C4-2B (cell line): ENCODE measurements at regions not wholly inside any gene's neighbourhood (a gene's known extent, or its start where the extent isn't known, plus 50 kb on each side); places are given as distances from the start of the nearest gene placed in this dataset.

Source experiments
- H3K27ac ChIP-seq: fragments of 450-650 bp; 2 replicates; pipeline ENCODE4 v1.5.1; 2017
- ZFX ChIP-seq: fragments of 450-650 bp; IDR thresholded peaks from 2 replicates; pipeline ENCODE4 v1.6.1; 2017
- TF ChIP-seq, protein P1 (sequence below): fragments of 450-650 bp; conservative IDR thresholded peaks from 2 replicates; pipeline ENCODE4 v1.5.1; 2017; ENCODE audit warnings: mild to moderate bottlenecking

DNA sequence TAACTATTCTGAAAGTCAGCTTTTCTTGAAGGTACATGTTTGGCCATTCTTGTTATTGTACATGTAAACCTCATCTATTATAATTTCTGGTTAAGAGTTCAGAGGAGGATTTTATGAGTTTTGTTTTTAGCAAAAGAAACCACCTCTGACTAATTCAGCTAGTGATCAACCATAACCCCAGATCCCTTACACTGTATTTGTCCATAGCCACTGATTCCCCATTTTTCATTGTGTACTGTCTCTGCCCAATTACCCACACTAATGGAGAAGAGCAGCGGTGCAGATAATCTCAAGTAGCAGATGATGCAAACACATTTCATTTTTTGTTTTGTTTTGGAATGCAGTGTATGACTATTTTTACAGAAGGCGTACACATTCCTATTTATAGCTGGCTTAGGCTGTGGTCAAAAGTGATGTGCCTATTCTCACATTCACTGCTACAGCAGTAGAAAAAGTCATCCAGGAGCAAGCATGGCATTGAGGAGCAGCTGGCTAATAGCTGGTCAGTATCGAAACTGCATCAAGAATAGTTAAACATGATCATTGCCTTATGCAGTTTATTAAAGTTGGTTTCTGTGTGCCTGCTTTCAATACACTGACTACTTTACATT lies 988.3 kb downstream of the DTWD2 start:
- no peak overlapping the region for H3K27ac ChIP-seq
- no peak for TF ChIP-seq ZFX
- TF ChIP-seq, protein P1, sequence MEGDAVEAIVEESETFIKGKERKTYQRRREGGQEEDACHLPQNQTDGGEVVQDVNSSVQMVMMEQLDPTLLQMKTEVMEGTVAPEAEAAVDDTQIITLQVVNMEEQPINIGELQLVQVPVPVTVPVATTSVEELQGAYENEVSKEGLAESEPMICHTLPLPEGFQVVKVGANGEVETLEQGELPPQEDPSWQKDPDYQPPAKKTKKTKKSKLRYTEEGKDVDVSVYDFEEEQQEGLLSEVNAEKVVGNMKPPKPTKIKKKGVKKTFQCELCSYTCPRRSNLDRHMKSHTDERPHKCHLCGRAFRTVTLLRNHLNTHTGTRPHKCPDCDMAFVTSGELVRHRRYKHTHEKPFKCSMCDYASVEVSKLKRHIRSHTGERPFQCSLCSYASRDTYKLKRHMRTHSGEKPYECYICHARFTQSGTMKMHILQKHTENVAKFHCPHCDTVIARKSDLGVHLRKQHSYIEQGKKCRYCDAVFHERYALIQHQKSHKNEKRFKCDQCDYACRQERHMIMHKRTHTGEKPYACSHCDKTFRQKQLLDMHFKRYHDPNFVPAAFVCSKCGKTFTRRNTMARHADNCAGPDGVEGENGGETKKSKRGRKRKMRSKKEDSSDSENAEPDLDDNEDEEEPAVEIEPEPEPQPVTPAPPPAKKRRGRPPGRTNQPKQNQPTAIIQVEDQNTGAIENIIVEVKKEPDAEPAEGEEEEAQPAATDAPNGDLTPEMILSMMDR = no peak

DNA sequence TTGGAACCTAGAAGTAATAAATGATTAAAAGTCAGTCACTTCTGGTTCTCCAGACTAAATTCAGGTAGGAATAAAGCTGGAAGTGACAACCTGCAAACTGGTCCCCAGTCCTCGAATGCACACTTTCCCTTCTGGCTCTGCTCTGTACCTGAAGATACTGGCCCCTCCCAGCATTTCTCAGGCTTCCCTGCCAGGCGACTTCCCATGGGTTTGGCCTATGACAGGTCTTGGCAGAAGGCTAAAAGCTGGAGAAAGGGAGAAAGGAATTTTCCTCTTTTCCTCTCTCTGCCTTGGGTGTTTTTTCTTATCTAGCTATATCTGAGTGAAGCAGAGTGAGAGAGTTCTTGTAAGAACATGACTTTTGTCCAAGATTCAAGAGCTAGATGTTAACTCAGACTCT lies 1005.7 kb downstream of the DTWD2 start:
- no peak for TF ChIP-seq ZFX
- TF ChIP-seq, protein P1 = no peak

DNA sequence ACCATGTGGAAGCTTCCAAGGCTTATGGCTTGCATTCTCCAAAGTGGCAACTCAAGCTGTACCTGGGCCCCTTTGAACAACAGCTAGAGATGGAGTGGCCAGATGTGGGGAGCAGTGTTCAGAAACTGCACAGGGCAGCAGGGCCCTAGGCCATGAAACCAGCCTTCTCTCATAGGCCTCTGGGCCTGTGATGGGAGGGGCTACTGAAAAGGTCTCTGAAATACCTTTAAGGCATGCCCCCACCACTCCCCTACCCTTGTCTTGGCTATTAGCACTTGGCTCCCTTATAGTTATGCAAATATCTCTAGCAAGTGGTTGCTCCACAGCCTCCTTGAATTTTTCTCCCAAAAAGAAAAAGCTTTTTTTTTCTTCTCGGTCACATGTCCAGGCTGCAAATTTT lies 1014.6 kb downstream of the DTWD2 start:
- no peak for TF ChIP-seq ZFX
- TF ChIP-seq, protein P1 = no peak

More for the DNA sequence above, 1005.7 kb downstream of the DTWD2 start:
- H3K27ac ChIP-seq = no peak overlapping the region

DNA sequence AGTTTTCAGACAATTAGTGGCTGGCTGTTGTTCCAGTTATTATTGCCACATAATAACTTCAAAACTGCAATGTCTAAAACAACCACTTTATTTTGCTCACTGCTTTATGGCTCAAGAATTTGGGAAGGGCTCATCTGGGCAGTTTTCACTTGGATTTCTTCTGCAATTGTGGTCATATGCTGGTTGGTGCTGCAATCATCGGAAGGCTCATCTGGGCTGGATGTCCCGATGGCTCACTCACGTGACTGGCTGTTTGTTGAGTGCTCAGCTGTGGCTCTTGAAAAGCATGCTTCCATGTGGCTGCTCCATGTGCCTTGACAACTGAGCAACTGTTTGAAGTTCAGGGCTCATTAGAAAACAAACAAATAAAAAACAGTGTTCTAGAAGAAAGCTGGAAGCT lies 1032.5 kb downstream of the DTWD2 start:
- H3K27ac ChIP-seq = no peak overlapping the region
- no peak for TF ChIP-seq ZFX
- TF ChIP-seq, protein P1 = no peak

More for the DNA sequence above, 1014.6 kb downstream of the DTWD2 start:
- H3K27ac ChIP-seq = no peak overlapping the region

DNA sequence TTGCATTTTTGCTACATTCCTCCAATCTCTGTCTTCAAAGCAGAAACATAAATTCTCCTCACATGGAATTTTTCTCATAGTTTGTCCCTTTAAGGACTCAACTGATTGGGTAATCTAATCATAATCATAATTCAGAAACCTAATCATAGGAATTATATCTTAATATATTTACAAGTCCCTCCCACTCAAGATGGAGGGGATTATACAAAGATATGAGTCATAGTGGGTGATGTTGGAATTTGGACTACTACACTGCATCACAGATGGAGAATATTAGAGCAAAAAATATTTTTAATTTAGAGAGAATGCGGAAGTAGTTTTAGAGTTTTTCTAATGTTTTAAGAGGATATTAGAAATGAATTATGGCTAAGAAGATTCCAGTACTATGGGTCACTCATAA lies 1034.0 kb downstream of the DTWD2 start:
- TF ChIP-seq, protein P1 = no peak
- no peak for TF ChIP-seq ZFX
- no peak overlapping the region for H3K27ac ChIP-seq

DNA sequence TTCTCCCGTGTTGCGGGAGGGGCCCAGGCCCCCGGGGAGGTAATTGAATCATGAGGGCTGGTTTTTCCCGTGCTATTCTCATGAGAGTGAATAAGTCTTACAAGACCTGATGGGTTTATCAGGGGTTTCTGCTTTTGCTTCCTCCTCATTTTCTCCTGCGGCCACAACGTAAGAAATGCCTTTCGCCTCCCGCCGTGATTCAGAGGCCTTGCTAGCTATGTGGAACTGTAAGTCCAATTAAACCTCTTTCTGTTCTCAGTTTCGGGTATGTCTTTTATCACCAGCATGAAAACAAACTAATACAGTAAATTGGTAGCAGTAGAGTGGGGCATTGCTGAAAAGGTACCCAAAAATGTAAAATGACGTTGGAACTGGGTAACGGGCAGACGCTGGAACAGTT lies 1035.1 kb downstream of the DTWD2 start:
- TF ChIP-seq, protein P1 = no peak
- TF ChIP-seq ZFX = no peak
- no peak overlapping the region for H3K27ac ChIP-seq

DNA sequence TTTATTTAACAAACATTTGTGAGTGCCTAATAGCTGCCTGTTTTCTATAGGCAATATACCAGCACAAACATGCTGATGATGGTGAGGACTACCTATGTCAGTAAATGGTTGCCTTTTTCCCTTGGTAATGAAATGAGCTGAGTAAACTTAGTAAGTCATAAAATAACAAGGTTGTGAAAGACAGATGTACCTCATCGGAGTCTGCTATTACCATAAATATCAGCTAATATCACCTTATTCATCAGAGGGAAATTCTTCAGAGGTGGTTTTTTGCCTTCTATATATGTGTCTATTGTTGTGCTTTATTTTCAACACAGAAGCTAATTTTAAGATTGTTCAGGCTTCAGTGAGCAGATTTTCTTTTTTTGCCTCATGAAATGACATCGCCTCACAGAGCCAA lies 1040.5 kb downstream of the DTWD2 start:
- H3K27ac ChIP-seq = no peak overlapping the region
- TF ChIP-seq, protein P1 = no peak
- TF ChIP-seq ZFX = no peak
